Brain microvascular endothelial cell (primary cell): ENCODE measurements at regions not wholly inside any gene's neighbourhood (a gene's known extent, or its start where the extent isn't known, plus 50 kb on each side); places are given as distances from the start of the nearest gene placed in this dataset.
"Not testable (repeated sequence)": the region's sequence is repeated elsewhere in the genome, so short reads cannot be mapped to it uniquely, and the experiment has no call there.

Experiments used
- DNase-seq: peaks from one replicate; pipeline ENCODE4 v3.0.0-alpha.2; 2020
- H3K27ac ChIP-seq: fragments of 250-450 bp; sonication (Bioruptor Pico); 2 replicates; pipeline ENCODE4 v1.5.1; 2020; ENCODE audit warnings: mild to moderate bottlenecking, moderate library complexity
- H3K27me3 ChIP-seq: fragments of 250-450 bp; sonication (Bioruptor Pico); replicated peaks from 2 replicates; pipeline ENCODE4 v1.5.1; 2020; ENCODE audit warnings: mild to moderate bottlenecking
- H3K36me3 ChIP-seq: fragments of 250-450 bp; sonication (Bioruptor Pico); replicated peaks from 2 replicates; pipeline ENCODE4 v1.5.1; 2020; ENCODE audit warnings: mild to moderate bottlenecking
- H3K4me3 ChIP-seq: 2 replicates; pipeline ENCODE4 v1.5.1; 2011; ENCODE audit warnings: low read depth, mild to moderate bottlenecking, control low read depth, low read length, moderate library complexity
- in situ Hi-C: cut with HindIII; loops from 2 replicates; pipeline ENCODE4 v1.10.0; 2017; ENCODE audit warnings: low sequenced_read_pairs, low pct_ligation_motif_present
- TF ChIP-seq, protein P1 (sequence below): IDR thresholded peaks from 2 replicates; pipeline ENCODE4 v1.5.1; 2011; ENCODE audit warnings: low read depth, mild to moderate bottlenecking, moderate library complexity, low read length, control low read depth, inconsistent platforms; ENCODE audit errors: missing control alignments

DNA sequence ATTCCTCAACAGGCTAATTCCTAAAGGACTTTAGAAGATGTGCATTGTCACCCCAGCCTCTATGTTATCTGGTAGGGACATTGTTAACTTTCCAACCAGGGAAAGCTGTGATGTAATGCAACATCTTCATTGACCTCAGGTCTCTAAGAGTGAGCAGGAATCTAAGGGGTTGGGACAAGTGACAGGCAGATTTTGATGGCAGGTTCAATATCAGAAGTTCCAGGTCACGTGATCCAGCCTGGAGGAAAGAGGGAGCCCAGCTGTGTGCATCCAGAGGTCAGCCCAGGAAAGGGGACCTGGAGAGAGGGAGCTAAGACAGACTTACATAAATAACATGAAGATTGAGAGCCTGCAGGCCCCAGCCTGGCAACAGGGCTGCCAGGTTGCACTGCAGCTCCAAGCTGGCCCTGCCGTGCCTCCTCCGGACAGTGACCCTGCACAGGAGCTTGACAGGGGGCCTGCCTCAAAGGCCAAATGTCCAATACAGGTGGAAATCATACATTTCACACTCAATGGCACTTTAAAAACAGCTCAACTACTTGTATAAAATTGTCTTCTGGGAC lies 262.2 kb upstream of the MGAT5 start:
- Histone ChIP-seq H3K36me3 (no peaks in the 10 kb centered on the region), H3K27me3 (no peaks in the 10 kb centered on the region), H3K4me3 (no peak overlapping the region), H3K27ac (no peak overlapping the region)
- TF ChIP-seq, protein P1, sequence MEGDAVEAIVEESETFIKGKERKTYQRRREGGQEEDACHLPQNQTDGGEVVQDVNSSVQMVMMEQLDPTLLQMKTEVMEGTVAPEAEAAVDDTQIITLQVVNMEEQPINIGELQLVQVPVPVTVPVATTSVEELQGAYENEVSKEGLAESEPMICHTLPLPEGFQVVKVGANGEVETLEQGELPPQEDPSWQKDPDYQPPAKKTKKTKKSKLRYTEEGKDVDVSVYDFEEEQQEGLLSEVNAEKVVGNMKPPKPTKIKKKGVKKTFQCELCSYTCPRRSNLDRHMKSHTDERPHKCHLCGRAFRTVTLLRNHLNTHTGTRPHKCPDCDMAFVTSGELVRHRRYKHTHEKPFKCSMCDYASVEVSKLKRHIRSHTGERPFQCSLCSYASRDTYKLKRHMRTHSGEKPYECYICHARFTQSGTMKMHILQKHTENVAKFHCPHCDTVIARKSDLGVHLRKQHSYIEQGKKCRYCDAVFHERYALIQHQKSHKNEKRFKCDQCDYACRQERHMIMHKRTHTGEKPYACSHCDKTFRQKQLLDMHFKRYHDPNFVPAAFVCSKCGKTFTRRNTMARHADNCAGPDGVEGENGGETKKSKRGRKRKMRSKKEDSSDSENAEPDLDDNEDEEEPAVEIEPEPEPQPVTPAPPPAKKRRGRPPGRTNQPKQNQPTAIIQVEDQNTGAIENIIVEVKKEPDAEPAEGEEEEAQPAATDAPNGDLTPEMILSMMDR: no peak
- no peak for DNase-seq
- in situ Hi-C loops: no loop called here

DNA sequence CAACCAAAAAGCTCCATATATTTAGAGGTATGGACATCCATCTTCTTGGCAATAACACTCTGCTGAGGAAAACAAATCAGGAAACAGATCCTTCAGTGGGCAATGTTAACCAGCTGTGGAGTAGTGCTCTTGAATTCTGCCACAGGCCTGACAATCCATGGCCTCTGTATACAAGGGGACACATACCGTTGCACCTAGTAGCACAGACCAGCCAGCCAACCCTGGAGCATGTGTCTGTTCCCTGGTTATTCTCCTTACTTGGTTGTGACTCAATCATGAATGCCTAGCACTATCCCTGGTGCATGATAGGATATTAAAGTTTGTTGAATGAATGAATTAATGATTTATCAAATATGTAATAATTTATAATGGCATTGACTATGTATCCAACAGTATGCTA lies 261.4 kb upstream of the MGAT5 start:
- in situ Hi-C loops: no loop called here
- Histone ChIP-seq H3K27ac (no peak overlapping the region), H3K4me3 (no peak overlapping the region), H3K36me3 (no peaks in the 10 kb centered on the region), H3K27me3 (no peaks in the 10 kb centered on the region)
- TF ChIP-seq, protein P1: no peak
- DNase-seq: no peak

DNA sequence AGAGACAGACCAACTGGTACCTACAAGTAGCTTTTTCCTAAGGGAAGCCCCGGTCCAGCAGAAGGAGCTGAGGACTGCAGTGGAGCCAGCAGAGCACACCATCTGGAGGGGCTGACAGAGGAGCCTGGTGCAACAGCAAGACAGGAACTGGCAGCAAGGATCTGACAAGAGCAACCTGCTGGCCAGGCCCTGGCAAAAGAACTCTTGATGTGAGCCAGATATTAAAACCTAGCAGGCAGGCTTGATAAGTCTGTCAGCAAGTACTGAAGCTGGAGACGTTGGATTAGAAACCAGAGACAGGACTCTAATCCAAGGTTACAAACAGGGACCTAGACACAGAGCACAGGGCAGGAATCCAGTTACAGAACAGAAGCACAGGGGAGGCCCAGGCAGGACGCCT lies 260.7 kb upstream of the MGAT5 start:
- DNase-seq: no peak
- in situ Hi-C loops: no loop called here
- Histone ChIP-seq H3K27me3 (no peaks in the 10 kb centered on the region), H3K27ac (no peak overlapping the region), H3K36me3 (no peaks in the 10 kb centered on the region), H3K4me3 (no peak overlapping the region)
- TF ChIP-seq, protein P1: no peak

DNA sequence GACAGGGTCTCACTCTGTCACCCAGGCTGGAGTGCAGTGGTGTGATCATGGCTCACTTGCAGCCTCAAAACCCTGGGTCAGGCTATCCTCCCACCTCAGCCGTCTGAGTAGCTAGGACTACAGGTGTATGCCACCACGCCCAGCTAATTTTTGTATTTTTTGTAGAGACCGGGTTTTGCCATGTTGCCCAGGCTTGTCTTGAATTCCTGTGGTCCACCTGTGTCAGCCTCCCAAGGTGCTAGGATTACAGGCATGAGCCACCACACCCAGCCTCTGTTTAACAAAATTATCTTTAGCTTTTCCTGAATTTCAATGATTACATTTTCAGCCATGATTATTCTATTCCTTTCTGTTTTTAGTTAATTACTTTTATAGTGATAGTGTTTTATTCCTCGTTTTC lies 255.1 kb upstream of the MGAT5 start:
- H3K36me3 ChIP-seq, DNase-seq, H3K4me3 ChIP-seq, H3K27ac ChIP-seq, H3K27me3 ChIP-seq, in situ Hi-C loops: not testable (repeated sequence)

DNA sequence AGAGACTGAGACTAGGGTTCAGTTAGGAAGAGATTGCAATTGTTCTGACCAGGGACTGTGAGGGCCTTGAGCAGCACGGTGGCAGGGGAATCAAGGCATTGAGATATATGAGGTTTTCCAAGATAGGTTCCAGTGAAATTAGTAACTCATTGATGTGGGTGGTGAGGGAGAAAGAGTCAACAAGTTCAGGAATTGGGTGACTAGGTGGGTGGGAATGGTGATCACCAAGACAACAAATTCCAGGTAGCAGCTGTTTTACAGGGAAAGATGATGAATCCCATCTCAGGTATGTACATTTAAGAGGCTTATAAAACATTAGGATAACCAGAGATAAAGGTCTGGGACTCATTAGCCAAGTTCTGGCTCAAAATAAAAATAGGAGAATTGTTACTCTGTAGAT lies 251.5 kb upstream of the MGAT5 start:
- in situ Hi-C loops: no loop called here
- no peak overlapping the region for H3K27ac ChIP-seq
- no peaks in the 10 kb centered on the region for H3K27me3 ChIP-seq
- TF ChIP-seq, protein P1: no peak
- DNase-seq: no peak
- no peak overlapping the region for H3K4me3 ChIP-seq
- H3K36me3 ChIP-seq: no peaks in the 10 kb centered on the region

DNA sequence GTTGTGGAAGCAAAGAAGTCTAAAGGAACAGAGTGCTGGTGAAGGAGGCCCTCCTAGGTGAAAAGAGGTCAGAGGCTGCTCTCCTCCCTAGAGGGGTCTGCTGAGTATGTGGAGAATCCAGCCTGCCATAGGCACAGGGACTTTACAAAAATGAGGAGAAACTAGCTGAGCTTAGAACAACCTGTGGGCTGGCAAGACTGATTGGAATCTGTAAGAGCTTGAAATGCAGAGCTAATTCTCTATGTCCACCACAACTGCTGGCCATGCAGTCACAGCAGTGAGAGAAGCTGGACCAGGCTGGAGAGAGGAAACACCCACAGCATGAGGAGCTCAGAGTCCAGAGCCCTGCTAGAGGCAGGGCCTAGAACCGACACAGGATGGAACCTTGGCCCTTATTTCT lies 251.0 kb upstream of the MGAT5 start:
- DNase-seq: no peak
- no peak overlapping the region for H3K4me3 ChIP-seq
- in situ Hi-C loops: no loop called here
- TF ChIP-seq, protein P1: no peak
- no peaks in the 10 kb centered on the region for H3K36me3 ChIP-seq
- H3K27ac ChIP-seq: no peak overlapping the region
- H3K27me3 ChIP-seq: no peaks in the 10 kb centered on the region
